ENCODE measurements at regions not wholly inside any gene's neighbourhood (a gene's known extent, or its start where the extent isn't known, plus 50 kb on each side); places are given as distances from the start of the nearest gene placed in this dataset.
"Not testable (repeated sequence)": the region's sequence is repeated elsewhere in the genome, so short reads cannot be mapped to it uniquely, and the experiment has no call there.

GRCh38 chr9:108271236-108271635 is 584.5 kb downstream of the ACTL7B start:
- ChIA-PET POLR2A (no interaction called here), CTCF (no interaction called here)
- H3K4me3 Mint-ChIP-seq = no peak overlapping the region

GRCh38 chr9:108270561-108270960 is 585.2 kb downstream of the ACTL7B start:
- H3K36me3 Mint-ChIP-seq (ENCODE audit: low read depth) = no peaks in the 10 kb centered on the region
- no peak for DNase-seq
- no peak overlapping the region for H3K4me3 Mint-ChIP-seq
- no peaks in the 10 kb centered on the region for H3K27me3 Mint-ChIP-seq
- peaks cover 8% of the 10 kb centered on the region for H3K9me3 Mint-ChIP-seq
- POLR2A ChIA-PET = no interaction called here
- no peaks in the 10 kb centered on the region for H3K4me1 Mint-ChIP-seq
- CTCF ChIA-PET = no interaction called here
- H3K27ac Mint-ChIP-seq = no peak overlapping the region

More at GRCh38 chr9:108271236-108271635, 584.5 kb downstream of the ACTL7B start:
- H3K4me1 Mint-ChIP-seq = no peaks in the 10 kb centered on the region
- DNase-seq = no peak
- H3K27ac Mint-ChIP-seq = no peak overlapping the region
- H3K27me3 Mint-ChIP-seq = no peaks in the 10 kb centered on the region
- H3K9me3 Mint-ChIP-seq = peaks cover 8% of the 10 kb centered on the region
- no peaks in the 10 kb centered on the region for H3K36me3 Mint-ChIP-seq (ENCODE audit: low read depth)

DNA sequence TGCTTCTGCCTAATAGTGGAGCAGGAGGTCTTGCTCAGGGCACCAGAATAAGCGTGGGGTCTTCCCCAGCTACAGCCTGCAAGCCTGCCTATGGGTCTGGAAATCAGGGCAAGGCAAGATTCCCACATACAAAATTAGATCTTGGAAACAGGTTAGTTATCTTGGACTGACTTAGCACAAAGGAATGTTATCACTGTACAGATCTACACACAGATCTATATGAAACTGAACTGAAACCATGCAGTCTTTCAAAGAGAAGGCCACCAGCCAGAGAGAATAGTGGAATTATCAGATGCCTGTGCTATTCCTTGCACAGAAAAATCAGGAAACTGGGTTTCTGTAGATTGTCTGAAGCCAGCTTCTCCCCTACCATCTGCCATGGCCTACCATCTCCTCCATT is 585.7 kb downstream of the ACTL7B start:
- no peaks in the 10 kb centered on the region for H3K4me1 Mint-ChIP-seq
- CTCF ChIA-PET = no interaction called here
- no peaks in the 10 kb centered on the region for H3K36me3 Mint-ChIP-seq (ENCODE audit: low read depth)

GRCh38 chr9:108269371-108269770 is 586.4 kb downstream of the ACTL7B start:
- Mint-ChIP-seq H3K4me1 (no peaks in the 10 kb centered on the region), H3K36me3 (ENCODE audit: low read depth) (no peaks in the 10 kb centered on the region), H3K9me3 (peaks cover 6% of the 10 kb centered on the region), H3K27ac (no peak overlapping the region), H3K27me3 (no peaks in the 10 kb centered on the region), H3K4me3 (no peak overlapping the region)
- ChIA-PET POLR2A (no interaction called here), CTCF (no interaction called here)
- DNase-seq = no peak

More for the DNA sequence above, 585.7 kb downstream of the ACTL7B start:
- DNase-seq = no peak
- no peaks in the 10 kb centered on the region for H3K27me3 Mint-ChIP-seq
- H3K27ac Mint-ChIP-seq = no peak overlapping the region
- POLR2A ChIA-PET = no interaction called here
- H3K4me3 Mint-ChIP-seq = no peak overlapping the region
- peaks cover 8% of the 10 kb centered on the region for H3K9me3 Mint-ChIP-seq

DNA sequence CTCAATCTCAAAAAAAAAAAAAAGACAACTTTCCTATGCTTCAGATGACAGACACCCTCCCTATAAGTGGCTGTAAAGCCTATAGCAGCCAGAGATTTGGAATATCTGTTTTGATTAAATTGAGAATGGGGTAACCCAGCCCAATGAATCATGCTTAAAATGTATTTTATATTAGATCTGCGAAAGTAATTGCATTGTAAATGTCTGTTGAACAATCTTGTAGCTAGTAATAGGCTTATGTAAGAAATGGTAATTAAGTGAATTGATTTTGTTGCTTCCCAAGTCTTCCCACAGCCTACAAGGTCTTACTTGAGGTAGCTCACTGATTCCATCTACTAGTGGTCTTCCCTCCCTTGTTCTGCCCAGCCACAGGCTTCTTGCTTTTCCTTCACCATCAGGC is 590.7 kb downstream of the ACTL7B start:
- POLR2A ChIA-PET = no interaction called here
- Mint-ChIP-seq H3K9me3 (peaks cover 7% of the 10 kb centered on the region), H3K36me3 (ENCODE audit: low read depth) (no peaks in the 10 kb centered on the region), H3K4me3 (no peak overlapping the region), H3K27ac (no peak overlapping the region), H3K4me1 (no peaks in the 10 kb centered on the region), H3K27me3 (no peaks in the 10 kb centered on the region)
- DNase-seq = no peak
- CTCF ChIA-PET = no interaction called here

- ChIA-PET CTCF (no interaction called here), POLR2A (no interaction called here)
- no peak for DNase-seq
- no peaks in the 10 kb centered on the region for H3K36me3 Mint-ChIP-seq (ENCODE audit: low read depth)
- H3K4me1 Mint-ChIP-seq = no peaks in the 10 kb centered on the region
- H3K4me3 Mint-ChIP-seq = no peak overlapping the region
- peaks cover 7% of the 10 kb centered on the region for H3K9me3 Mint-ChIP-seq
- H3K27me3 Mint-ChIP-seq = no peaks in the 10 kb centered on the region
- no peak overlapping the region for H3K27ac Mint-ChIP-seq
These were observed 591.7 kb downstream of the ACTL7B start for GRCh38 chr9:108264093-108264492.

DNA sequence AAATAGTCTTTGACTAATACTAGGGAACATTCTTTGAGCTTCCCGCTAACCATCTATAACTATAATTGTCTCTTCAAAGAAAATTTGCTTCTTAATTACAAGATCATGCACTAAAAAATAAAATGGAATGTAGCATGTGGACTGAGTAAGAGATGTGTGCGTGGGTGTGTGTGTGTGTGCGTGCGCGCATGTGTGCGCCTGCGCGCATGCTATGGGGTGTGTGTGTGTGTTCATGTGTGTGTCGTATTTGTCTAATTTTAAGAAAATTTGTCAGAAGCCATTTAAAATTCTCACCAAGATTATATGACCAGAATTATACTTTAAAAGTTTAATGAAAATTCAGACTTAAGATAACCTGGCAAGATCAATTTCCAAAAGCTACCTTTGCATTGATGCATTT is 593.0 kb downstream of the ACTL7B start:
- Mint-ChIP-seq H3K9me3 (peaks cover 2% of the 10 kb centered on the region), H3K27me3 (no peaks in the 10 kb centered on the region), H3K27ac (no peak overlapping the region), H3K36me3 (ENCODE audit: low read depth) (no peaks in the 10 kb centered on the region), H3K4me1 (no peaks in the 10 kb centered on the region), H3K4me3 (no peak overlapping the region)
- CTCF ChIA-PET = no interaction called here
- POLR2A ChIA-PET = no interaction called here
- no peak for DNase-seq

DNA sequence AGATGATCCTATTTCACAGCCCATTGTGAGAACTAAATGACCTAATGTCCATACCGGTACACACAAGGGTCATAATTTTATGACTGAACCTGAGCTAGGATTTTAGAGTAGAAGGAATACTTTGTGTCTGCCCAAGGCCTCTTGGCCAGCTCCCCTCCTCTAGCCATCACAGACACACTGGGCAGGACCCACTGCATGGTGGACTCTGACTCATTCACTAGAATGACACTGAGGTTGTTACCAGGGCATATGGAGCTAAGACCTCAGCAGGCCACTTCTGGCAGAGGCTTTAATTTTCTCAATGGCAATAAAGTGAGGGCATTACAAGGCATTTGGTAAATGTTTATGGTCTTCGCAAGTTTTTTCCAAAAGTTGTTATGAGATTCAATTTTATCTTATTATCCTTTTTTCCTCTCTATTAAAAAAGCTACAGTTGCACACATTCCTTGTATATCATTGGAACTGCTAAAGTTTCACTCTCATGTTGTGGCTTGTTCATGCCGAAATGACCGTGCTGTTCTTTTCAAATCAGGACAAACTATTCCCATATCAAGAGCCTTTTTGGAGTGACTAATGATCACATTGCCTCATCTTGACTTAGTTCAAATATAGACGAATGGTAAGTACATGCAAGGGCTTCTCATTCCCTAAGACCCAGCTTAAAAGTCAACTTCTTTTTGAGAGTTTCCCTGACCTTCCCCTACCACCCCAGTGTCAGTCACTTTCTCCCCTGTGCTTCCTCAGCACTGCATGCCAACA is 595.7 kb downstream of the ACTL7B start:
- no peaks in the 10 kb centered on the region for H3K4me1 Mint-ChIP-seq
- no peak overlapping the region for H3K4me3 Mint-ChIP-seq
- H3K36me3 Mint-ChIP-seq (ENCODE audit: low read depth) = no peaks in the 10 kb centered on the region
- POLR2A ChIA-PET = no interaction called here
- H3K9me3 Mint-ChIP-seq = peaks cover 2% of the 10 kb centered on the region
- no peak overlapping the region for H3K27ac Mint-ChIP-seq
- CTCF ChIA-PET = no interaction called here
- no peaks in the 10 kb centered on the region for H3K27me3 Mint-ChIP-seq
- DNase-seq = no peak

DNA sequence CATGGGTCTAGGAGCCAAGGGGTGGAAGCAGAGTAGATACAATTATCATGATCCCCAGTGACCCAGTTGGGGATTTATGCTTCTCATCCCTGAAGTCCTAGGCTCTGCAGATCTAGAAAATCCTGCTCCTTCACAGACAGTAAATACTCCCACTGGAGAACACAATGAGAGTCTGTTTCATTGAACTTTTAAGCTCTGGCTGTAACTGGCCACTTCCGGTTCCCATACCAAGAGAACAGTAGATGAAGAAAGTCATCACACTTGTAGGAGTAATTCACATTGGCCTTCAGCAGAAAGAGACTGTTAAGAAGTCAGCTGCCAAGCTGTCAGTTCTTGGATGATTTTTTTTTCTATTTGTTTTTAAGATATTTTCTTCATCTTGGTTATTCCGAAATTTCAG is 597.1 kb downstream of the ACTL7B start:
- H3K27ac Mint-ChIP-seq = no peak overlapping the region
- H3K4me1 Mint-ChIP-seq = no peaks in the 10 kb centered on the region
- ChIA-PET POLR2A (no interaction called here), CTCF (no interaction called here)
- peaks cover 2% of the 10 kb centered on the region for H3K9me3 Mint-ChIP-seq
- no peak for DNase-seq
- H3K27me3 Mint-ChIP-seq = no peaks in the 10 kb centered on the region
- H3K36me3 Mint-ChIP-seq (ENCODE audit: low read depth) = no peaks in the 10 kb centered on the region
- H3K4me3 Mint-ChIP-seq = no peak overlapping the region

GRCh38 chr9:108257382-108257781 is 598.4 kb downstream of the ACTL7B start:
- ChIA-PET POLR2A (no interaction called here), CTCF (no interaction called here)
- Mint-ChIP-seq H3K4me1 (no peaks in the 10 kb centered on the region), H3K36me3 (ENCODE audit: low read depth) (no peaks in the 10 kb centered on the region), H3K4me3 (no peak overlapping the region), H3K27me3 (no peaks in the 10 kb centered on the region), H3K9me3 (no peaks in the 10 kb centered on the region), H3K27ac (no peak overlapping the region)
- DNase-seq = no peak

DNA sequence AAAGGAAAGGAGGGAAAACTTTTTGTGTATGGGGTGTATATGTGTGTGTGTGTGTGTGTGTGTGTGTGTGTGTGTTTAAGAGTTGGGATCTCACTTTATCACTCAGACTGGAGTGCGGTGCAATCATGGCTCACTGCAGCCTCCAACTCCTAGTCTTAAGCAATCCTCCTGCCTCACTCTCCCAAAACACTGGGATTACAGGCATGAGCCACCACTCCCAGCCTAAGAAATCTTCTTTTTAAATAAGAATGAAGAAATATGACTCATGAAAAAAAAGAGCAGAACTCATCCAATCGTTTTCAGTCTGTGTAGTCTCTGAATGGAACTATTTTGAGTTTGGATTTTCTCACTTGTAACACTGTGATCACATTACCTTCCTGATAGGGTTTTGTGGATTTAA is 601.5 kb downstream of the ACTL7B start:
- POLR2A ChIA-PET = no interaction called here
- H3K4me3 Mint-ChIP-seq = no peak overlapping the region
- no peaks in the 10 kb centered on the region for H3K4me1 Mint-ChIP-seq
- no peak for DNase-seq
- H3K9me3 Mint-ChIP-seq = no peaks in the 10 kb centered on the region
- H3K36me3 Mint-ChIP-seq (ENCODE audit: low read depth) = no peaks in the 10 kb centered on the region
- CTCF ChIA-PET = no interaction called here
- H3K27ac Mint-ChIP-seq = no peak overlapping the region
- no peaks in the 10 kb centered on the region for H3K27me3 Mint-ChIP-seq

DNA sequence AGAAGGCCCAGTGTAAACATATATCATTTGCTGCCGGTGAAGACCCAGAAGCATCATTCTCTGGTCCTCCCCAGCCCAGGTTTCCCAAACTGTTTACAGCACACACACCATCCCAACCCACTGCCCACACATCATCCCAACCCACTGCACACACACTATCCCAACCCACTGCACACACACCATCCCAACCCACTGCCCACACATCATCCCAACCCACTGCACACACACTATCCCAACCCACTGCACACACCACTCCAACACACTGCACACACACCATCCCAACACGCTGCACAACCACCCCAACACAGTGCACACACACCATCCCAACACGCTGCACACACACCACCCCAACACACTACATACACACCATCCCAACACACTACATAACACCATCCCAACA is 608.4 kb downstream of the ACTL7B start:
- CTCF ChIA-PET; DNase-seq; H3K9me3 Mint-ChIP-seq; H3K36me3 Mint-ChIP-seq (ENCODE audit: low read depth); H3K27me3 Mint-ChIP-seq; H3K4me1 Mint-ChIP-seq; H3K27ac Mint-ChIP-seq; POLR2A ChIA-PET; H3K4me3 Mint-ChIP-seq: not testable (repeated sequence)

DNA sequence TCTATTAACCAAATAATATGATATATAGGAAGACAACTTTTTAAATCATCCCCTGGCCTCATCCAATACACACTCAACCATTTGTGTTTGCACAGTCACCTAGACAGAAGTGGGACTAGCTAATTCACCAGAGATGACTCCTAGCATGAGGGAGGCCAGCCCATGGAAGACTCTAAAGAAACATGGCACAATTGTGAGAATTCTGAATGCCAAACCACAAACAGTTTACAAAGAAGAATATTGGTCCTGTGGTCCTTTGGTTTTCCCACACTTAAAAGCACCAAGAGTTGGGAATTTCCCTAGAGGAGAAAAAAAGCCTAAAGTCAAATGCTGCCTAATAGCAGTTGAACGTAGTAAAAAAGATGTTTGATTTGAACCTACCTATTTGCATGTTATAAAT is 609.9 kb downstream of the ACTL7B start:
- Mint-ChIP-seq H3K36me3 (ENCODE audit: low read depth) (no peaks in the 10 kb centered on the region), H3K27ac (no peak overlapping the region), H3K9me3 (no peaks in the 10 kb centered on the region), H3K4me1 (no peaks in the 10 kb centered on the region), H3K4me3 (no peak overlapping the region), H3K27me3 (no peaks in the 10 kb centered on the region)
- ChIA-PET CTCF (no interaction called here), POLR2A (no interaction called here)
- DNase-seq = no peak

GRCh38 chr9:108245331-108245730 is 610.5 kb downstream of the ACTL7B start:
- DNase-seq = no peak
- no peak overlapping the region for H3K27ac Mint-ChIP-seq
- POLR2A ChIA-PET = no interaction called here

GRCh38 chr9:108244686-108245085 is 611.1 kb downstream of the ACTL7B start:
- CTCF ChIA-PET = no interaction called here
- Mint-ChIP-seq H3K9me3 (no peaks in the 10 kb centered on the region), H3K27ac (no peak overlapping the region), H3K4me1 (no peaks in the 10 kb centered on the region), H3K36me3 (ENCODE audit: low read depth) (no peaks in the 10 kb centered on the region), H3K27me3 (no peaks in the 10 kb centered on the region), H3K4me3 (no peak overlapping the region)
- DNase-seq = no peak
- POLR2A ChIA-PET = no interaction called here

More at GRCh38 chr9:108245331-108245730, 610.5 kb downstream of the ACTL7B start:
- H3K9me3 Mint-ChIP-seq = no peaks in the 10 kb centered on the region
- H3K4me1 Mint-ChIP-seq = no peaks in the 10 kb centered on the region
- CTCF ChIA-PET = no interaction called here
- H3K36me3 Mint-ChIP-seq (ENCODE audit: low read depth) = no peaks in the 10 kb centered on the region
- no peaks in the 10 kb centered on the region for H3K27me3 Mint-ChIP-seq
- no peak overlapping the region for H3K4me3 Mint-ChIP-seq
